Upper lobe of right lung (tissue), 1 donor: ENCODE measurements at regions not wholly inside any gene's neighbourhood (a gene's known extent, or its start where the extent isn't known, plus 50 kb on each side); places are given as distances from the start of the nearest gene placed in this dataset.

Experiments
- ATAC-seq: fragments of 200-7000 bp; cut with Tn5 transposase; one replicate; pipeline ENCODE4 v1.9.1; 2020; ENCODE audit warnings: mild to moderate bottlenecking, moderate library complexity
- DNase-seq: peaks from one replicate; pipeline ENCODE4 v3.0.0-alpha.2; 2020
- H3K27ac ChIP-seq: fragments of 200-600 bp; one replicate; pipeline ENCODE4 v1.8.0; 2022
- H3K27me3 ChIP-seq: fragments of 200-600 bp; one replicate; pipeline ENCODE4 v1.8.0; 2022; ENCODE audit warnings: mild to moderate bottlenecking
- H3K36me3 ChIP-seq: fragments of 200-600 bp; one replicate; pipeline ENCODE4 v1.8.0; 2022
- H3K4me1 ChIP-seq: fragments of 200-600 bp; one replicate; pipeline ENCODE4 v1.8.0; 2022
- H3K4me3 ChIP-seq: fragments of 200-600 bp; one replicate; pipeline ENCODE4 v1.8.0; 2022; ENCODE audit warnings: mild to moderate bottlenecking
- H3K9me3 ChIP-seq: fragments of 200-600 bp; one replicate; pipeline ENCODE4 v1.8.0; 2022
- intact Hi-C: fragments of 100-400 bp; cut with DNase I; formaldehyde crosslinking; loops from one replicate; pipeline ENCODE4 v1.11.0; 2022
- TF ChIP-seq, protein P1 (sequence below): fragments of 200-600 bp; IDR thresholded peaks from one replicate; pipeline ENCODE4 v1.8.0; 2022; ENCODE audit warnings: antibody characterized with exemption
- donor health status: DM: no; HTN: yes; CAD: no; lungs with severe emphysema.

DNA sequence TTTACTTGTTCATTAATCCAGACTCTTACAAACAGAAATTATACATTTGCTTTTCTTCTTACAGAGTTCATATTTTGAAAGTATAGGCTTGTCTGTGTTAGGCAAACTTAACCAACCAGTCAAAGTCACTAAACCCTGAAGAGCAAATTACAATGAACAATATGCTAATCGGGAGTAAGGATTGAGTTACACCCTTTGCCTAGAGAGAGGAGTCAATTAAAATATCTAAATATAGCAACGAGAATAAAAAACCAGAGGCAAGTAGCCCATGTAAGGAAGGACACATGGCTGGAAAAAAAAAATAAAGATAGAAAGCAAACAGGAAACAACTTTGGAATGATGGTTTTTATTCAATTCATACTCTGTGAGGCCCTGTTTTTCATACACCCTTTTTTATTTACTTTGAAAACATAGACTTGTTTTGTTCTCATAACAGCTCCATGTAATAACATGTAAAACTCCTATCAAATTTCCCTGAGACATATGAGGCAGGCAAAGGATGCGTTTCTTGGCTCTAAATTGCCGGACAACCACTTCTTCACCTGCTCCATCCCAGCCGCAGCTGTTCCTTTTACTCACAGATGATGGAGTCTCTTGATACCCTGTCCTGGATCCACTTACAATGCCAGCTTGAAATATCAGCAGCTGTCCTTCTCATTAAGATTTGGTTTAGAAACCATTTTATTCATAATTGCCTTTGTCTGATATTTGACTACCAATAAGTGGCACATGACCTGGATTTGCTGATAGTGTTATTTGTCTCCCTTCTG is 767.7 kb upstream of the GCFC2 start:
- intact Hi-C loops: no loop called here
- H3K9me3 ChIP-seq: no peaks in the 10 kb centered on the region
- DNase-seq: no peak
- no peak for ATAC-seq
- H3K4me3 ChIP-seq: no peak overlapping the region
- H3K4me1 ChIP-seq: no peaks in the 10 kb centered on the region
- no peaks in the 10 kb centered on the region for H3K27me3 ChIP-seq
- no peak overlapping the region for H3K27ac ChIP-seq
- TF ChIP-seq, protein P1, sequence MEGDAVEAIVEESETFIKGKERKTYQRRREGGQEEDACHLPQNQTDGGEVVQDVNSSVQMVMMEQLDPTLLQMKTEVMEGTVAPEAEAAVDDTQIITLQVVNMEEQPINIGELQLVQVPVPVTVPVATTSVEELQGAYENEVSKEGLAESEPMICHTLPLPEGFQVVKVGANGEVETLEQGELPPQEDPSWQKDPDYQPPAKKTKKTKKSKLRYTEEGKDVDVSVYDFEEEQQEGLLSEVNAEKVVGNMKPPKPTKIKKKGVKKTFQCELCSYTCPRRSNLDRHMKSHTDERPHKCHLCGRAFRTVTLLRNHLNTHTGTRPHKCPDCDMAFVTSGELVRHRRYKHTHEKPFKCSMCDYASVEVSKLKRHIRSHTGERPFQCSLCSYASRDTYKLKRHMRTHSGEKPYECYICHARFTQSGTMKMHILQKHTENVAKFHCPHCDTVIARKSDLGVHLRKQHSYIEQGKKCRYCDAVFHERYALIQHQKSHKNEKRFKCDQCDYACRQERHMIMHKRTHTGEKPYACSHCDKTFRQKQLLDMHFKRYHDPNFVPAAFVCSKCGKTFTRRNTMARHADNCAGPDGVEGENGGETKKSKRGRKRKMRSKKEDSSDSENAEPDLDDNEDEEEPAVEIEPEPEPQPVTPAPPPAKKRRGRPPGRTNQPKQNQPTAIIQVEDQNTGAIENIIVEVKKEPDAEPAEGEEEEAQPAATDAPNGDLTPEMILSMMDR: no peak
- no peaks in the 10 kb centered on the region for H3K36me3 ChIP-seq

DNA sequence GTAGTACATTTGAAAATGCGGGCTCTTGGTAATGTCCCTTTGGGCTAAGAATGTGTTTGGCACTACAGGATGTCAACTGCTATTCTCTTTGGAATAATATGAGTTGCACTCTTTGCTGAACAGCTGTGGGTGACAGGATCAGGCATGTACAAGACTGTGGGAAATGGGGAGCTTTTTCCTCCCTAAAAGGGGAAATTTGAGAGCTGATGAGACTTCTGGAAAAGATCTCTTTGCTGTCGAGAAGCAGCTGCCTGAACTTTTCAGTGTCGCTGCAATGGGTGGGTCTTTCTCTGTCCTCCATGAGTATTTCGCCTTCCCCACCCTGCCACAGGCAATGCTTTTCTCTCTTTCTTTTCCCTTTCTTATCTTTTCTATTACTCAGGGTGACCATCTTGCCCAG is 762.2 kb upstream of the GCFC2 start:
- no peak for ATAC-seq
- H3K36me3 ChIP-seq: no peaks in the 10 kb centered on the region
- no peaks in the 10 kb centered on the region for H3K9me3 ChIP-seq
- TF ChIP-seq, protein P1: no peak
- H3K4me1 ChIP-seq: no peaks in the 10 kb centered on the region
- no peak for DNase-seq
- H3K4me3 ChIP-seq: no peak overlapping the region
- no peak overlapping the region for H3K27ac ChIP-seq
- no peaks in the 10 kb centered on the region for H3K27me3 ChIP-seq
- intact Hi-C loops: no loop called here

DNA sequence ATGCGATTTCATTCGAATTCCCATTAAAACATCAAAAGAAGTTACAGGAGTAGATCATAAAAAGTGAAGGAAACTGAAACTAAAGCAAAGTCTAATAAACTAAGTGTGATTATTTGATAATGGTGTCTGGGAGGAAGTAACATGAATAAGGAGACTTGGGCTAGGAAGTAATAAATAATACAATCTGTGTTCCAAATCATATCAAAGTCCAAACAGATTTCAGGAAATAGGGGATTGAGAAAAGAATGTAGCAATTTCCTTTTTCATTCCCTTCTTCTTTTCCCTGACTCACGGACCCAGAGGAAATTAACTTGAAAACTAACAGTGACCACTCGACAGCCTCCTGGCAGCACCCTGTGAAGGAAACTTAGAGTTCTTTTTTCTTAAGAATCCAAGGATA is 758.4 kb upstream of the GCFC2 start:
- H3K4me3 ChIP-seq: no peak overlapping the region
- no peaks in the 10 kb centered on the region for H3K27me3 ChIP-seq
- DNase-seq: no peak
- H3K4me1 ChIP-seq: no peaks in the 10 kb centered on the region
- ATAC-seq: no peak
- no peaks in the 10 kb centered on the region for H3K36me3 ChIP-seq
- no peak overlapping the region for H3K27ac ChIP-seq
- no peaks in the 10 kb centered on the region for H3K9me3 ChIP-seq
- TF ChIP-seq, protein P1: no peak
- intact Hi-C loops: no loop called here

DNA sequence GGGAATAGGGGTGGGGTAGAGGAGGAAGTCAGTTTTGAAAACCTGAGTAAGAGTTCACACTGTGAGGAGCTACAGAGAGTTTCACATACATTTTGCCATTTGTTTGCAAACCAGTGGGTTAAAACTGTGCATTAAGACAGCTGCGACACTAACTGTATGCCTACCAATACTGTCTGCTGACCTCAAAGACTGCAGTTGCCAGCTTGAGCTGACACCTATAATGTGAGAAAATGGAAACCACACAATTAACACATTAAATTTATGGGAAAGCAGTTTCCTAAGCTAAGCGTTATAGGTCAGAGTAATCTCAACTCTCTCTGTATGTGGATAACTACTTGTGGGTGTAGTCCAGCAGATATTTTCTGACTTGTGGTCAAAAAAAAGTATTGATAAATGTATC is 756.6 kb upstream of the GCFC2 start:
- no peak for ATAC-seq
- H3K36me3 ChIP-seq: no peaks in the 10 kb centered on the region

DNA sequence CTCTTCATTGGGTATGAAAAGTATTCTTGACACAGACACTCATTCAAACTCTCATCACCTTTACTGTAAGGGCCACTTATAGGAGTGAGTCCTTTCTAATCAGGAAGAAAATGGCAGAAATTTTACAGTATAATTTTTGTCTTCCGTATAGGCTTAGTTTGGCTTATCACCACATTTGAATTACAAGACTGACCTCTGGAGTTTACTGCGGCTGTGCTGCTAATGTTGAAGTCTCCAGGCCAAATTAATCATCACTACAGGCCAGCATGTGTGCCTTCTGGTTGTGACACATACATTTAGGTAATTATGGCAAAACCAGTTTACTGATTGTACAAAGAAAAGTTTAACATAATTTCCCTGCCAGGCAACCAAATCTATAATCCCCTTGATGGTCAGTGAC is 753.6 kb upstream of the GCFC2 start:
- DNase-seq (no peak), ATAC-seq (no peak)
- Histone ChIP-seq H3K4me3 (no peak overlapping the region), H3K36me3 (no peaks in the 10 kb centered on the region), H3K9me3 (no peaks in the 10 kb centered on the region), H3K27me3 (no peaks in the 10 kb centered on the region), H3K4me1 (no peaks in the 10 kb centered on the region), H3K27ac (no peak overlapping the region)
- TF ChIP-seq, protein P1: no peak
- intact Hi-C loops: no loop called here

More for the DNA sequence above, 756.6 kb upstream of the GCFC2 start:
- Histone ChIP-seq H3K27me3 (no peaks in the 10 kb centered on the region), H3K4me1 (no peaks in the 10 kb centered on the region), H3K4me3 (no peak overlapping the region), H3K27ac (no peak overlapping the region), H3K9me3 (no peaks in the 10 kb centered on the region)
- TF ChIP-seq, protein P1: no peak
- DNase-seq: no peak
- intact Hi-C loops: no loop called here

DNA sequence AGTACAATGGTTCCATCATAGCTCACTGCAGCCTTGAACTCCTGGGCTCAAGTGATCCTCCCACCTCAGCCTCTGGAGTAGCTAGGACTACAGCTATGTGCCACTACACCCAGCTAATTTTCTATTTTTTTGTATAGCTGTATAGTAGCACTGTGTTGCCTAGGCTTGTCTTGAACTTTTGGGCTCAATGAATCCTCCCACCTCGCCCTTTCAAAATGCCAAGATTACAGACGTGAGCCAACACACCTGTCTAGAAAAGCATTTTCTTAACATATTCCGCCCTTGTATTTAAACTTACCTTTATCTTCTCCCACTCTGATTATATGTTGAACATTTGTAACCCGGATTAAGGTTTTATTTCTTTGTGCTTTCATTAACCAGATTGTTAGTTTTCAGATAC is 750.7 kb upstream of the GCFC2 start:
- Histone ChIP-seq H3K4me1 (no peaks in the 10 kb centered on the region), H3K27ac (no peak overlapping the region), H3K4me3 (no peak overlapping the region), H3K27me3 (no peaks in the 10 kb centered on the region), H3K9me3 (no peaks in the 10 kb centered on the region), H3K36me3 (no peaks in the 10 kb centered on the region)
- no peak for DNase-seq
- no peak for ATAC-seq
- intact Hi-C loops: no loop called here
- TF ChIP-seq, protein P1: no peak
